Mesendoderm (in vitro differentiated cells): ENCODE measurements at regions not wholly inside any gene's neighbourhood (a gene's known extent, or its start where the extent isn't known, plus 50 kb on each side); places are given as distances from the start of the nearest gene placed in this dataset. TPM values are rescaled to one million over a fixed set of nuclear protein-coding genes. Genes with fewer than 3 reads are reported as not detected.

Source experiments
- small RNA-seq: library from polyadenylated mRNA; stranded (forward); fragments of <200 nt; extraction: miRNeasy Mini kit (QIAGEN cat#:217004); gene quantifications from one replicate; pipeline ENCODE3, GENCODE V24; 2013; ENCODE audit not compliant: insufficient read depth

Small RNA genes lying in the stretch of these regions (small RNA-seq; reads per million reads assigned to genes)
- not detected for gene Z96811.1
